Activated CD8-positive, alpha-beta T cell treated with anti-CD3 and anti-CD28 coated beads, Interleukin-2, amount 10 ng/mL, durations not matched to agents 7 days and 5 days (primary cell): ENCODE measurements at regions not wholly inside any gene's neighbourhood (a gene's known extent, or its start where the extent isn't known, plus 50 kb on each side); places are given as distances from the start of the nearest gene placed in this dataset.
"Not testable (repeated sequence)": the region's sequence is repeated elsewhere in the genome, so short reads cannot be mapped to it uniquely, and the experiment has no call there.

Experiments
- ATAC-seq: fragments of 150-1000 bp; cut with Tn5 transposase; one replicate; pipeline ENCODE4 v1.10.0; 2021; ENCODE audit warnings: moderate library complexity
- CTCF ChIA-PET: fragments of 350-600 bp; sonication (Branson Sonifier 250); formaldehyde crosslinking; loops from one replicate; lab custom pipeline; 2021; ENCODE audit warnings: antibody characterized with exemption; lab: Charles Lee
- POLR2A ChIA-PET: fragments of 350-600 bp; sonication (Branson Sonifier 250); formaldehyde crosslinking; loops from one replicate; lab custom pipeline; 2021; ENCODE audit warnings: antibody characterized with exemption; lab: Charles Lee
- DNase-seq: peaks from one replicate; pipeline ENCODE4 v3.0.0-alpha.2; 2020
- H3K27ac Mint-ChIP-seq: one replicate; pipeline ENCODE4 v1.8.0; 2021; ENCODE audit warnings: mild to moderate bottlenecking, mixed read lengths
- H3K27me3 Mint-ChIP-seq: one replicate; pipeline ENCODE4 v1.8.0; 2021; ENCODE audit warnings: low read depth, mixed read lengths
- H3K36me3 Mint-ChIP-seq: one replicate; pipeline ENCODE4 v1.8.0; 2021; ENCODE audit warnings: low read depth, mixed read lengths
- H3K4me1 Mint-ChIP-seq: one replicate; pipeline ENCODE4 v1.8.0; 2021; ENCODE audit warnings: low read depth, mixed read lengths
- H3K4me3 Mint-ChIP-seq: one replicate; pipeline ENCODE4 v1.8.0; 2021; ENCODE audit warnings: mild to moderate bottlenecking, mixed read lengths
- H3K9me3 Mint-ChIP-seq: one replicate; pipeline ENCODE4 v1.8.0; 2022; ENCODE audit warnings: mixed read lengths; ENCODE audit not compliant: insufficient read depth

GRCh38 chr9:104316201-104317009 lies 187.7 kb upstream of the OR13F1 start:
- CTCF ChIA-PET, ATAC-seq, H3K27ac Mint-ChIP-seq, H3K4me3 Mint-ChIP-seq, H3K9me3 Mint-ChIP-seq, H3K36me3 Mint-ChIP-seq, H3K27me3 Mint-ChIP-seq, POLR2A ChIA-PET, H3K4me1 Mint-ChIP-seq, DNase-seq: not testable (repeated sequence)

DNA sequence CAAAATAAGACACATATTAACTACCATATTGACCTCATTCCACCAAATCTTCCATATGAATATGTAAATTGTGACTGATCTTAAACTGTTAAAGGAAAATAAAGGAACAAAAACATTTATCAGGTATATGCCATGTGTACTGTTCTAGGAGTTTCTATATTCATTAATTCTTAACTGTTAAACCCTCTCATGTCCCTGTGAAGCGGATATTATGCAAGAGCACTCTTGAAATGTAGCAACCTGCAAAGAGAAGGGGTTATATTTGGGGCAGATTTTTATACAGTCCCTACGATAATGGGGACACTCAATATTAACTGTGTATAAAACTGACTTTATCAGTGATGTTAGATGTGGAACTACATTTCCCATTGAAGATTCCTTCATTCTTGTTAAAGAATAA lies 184.9 kb upstream of the OR13F1 start:
- no peaks in the 10 kb centered on the region for H3K27me3 Mint-ChIP-seq
- no peaks in the 10 kb centered on the region for H3K9me3 Mint-ChIP-seq
- DNase-seq, result no peak
- CTCF ChIA-PET, result no interaction called here
- POLR2A ChIA-PET, result no interaction called here
- ATAC-seq, result no peak
- H3K4me1 Mint-ChIP-seq, result no peaks in the 10 kb centered on the region
- H3K27ac Mint-ChIP-seq, result no peak overlapping the region
- H3K36me3 Mint-ChIP-seq, result no peaks in the 10 kb centered on the region
- H3K4me3 Mint-ChIP-seq, result no peak overlapping the region

- DNase-seq, result no peak
- Mint-ChIP-seq H3K9me3 (no peaks in the 10 kb centered on the region), H3K36me3 (no peaks in the 10 kb centered on the region), H3K4me3 (no peak overlapping the region), H3K4me1 (no peaks in the 10 kb centered on the region), H3K27ac (no peak overlapping the region), H3K27me3 (no peaks in the 10 kb centered on the region)
- CTCF ChIA-PET, result no interaction called here
- no peak for ATAC-seq
- POLR2A ChIA-PET, result no interaction called here
These were observed 184.4 kb upstream of the OR13F1 start for GRCh38 chr9:104319685-104320084.

DNA sequence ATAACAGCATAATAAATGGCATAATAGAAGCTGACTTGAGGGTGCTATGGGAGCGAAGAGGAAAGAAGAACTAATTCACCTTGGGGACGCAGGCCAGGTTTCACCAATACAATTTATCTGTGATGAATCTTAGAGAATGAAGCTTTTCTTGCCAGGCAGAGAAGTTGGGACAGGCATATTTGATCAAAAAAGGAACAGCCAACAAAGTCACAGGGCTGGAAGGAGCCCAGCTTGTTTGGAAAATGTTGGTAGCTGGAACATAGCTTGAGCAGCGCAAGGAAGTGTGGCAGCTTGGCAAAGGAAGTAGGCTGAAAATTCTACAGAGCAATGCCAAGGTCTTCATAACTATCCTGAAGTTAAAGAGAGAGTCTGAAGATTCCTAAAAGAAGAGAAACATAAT lies 181.5 kb upstream of the OR13F1 start:
- ChIA-PET CTCF (no interaction called here), POLR2A (no interaction called here)
- Mint-ChIP-seq H3K4me3 (no peak overlapping the region), H3K27me3 (no peaks in the 10 kb centered on the region), H3K9me3 (no peaks in the 10 kb centered on the region), H3K4me1 (no peaks in the 10 kb centered on the region), H3K27ac (no peak overlapping the region), H3K36me3 (no peaks in the 10 kb centered on the region)
- DNase-seq (no peak), ATAC-seq (no peak)

GRCh38 chr9:104323967-104324694 lies 179.9 kb upstream of the OR13F1 start:
- H3K27me3 Mint-ChIP-seq, H3K4me1 Mint-ChIP-seq, CTCF ChIA-PET, DNase-seq, POLR2A ChIA-PET, H3K9me3 Mint-ChIP-seq, H3K27ac Mint-ChIP-seq, ATAC-seq, H3K4me3 Mint-ChIP-seq, H3K36me3 Mint-ChIP-seq: not testable (repeated sequence)

- no peak for ATAC-seq
- no peaks in the 10 kb centered on the region for H3K36me3 Mint-ChIP-seq
- POLR2A ChIA-PET, result no interaction called here
These were observed 177.2 kb upstream of the OR13F1 start for GRCh38 chr9:104326912-104327311.

GRCh38 chr9:104329245-104329644 lies 174.8 kb upstream of the OR13F1 start:
- no peaks in the 10 kb centered on the region for H3K9me3 Mint-ChIP-seq
- POLR2A ChIA-PET, result no interaction called here
- H3K27me3 Mint-ChIP-seq, result no peaks in the 10 kb centered on the region
- no peaks in the 10 kb centered on the region for H3K36me3 Mint-ChIP-seq
- no peak for DNase-seq
- no peak overlapping the region for H3K4me3 Mint-ChIP-seq
- no peaks in the 10 kb centered on the region for H3K4me1 Mint-ChIP-seq
- ATAC-seq, result no peak
- no peak overlapping the region for H3K27ac Mint-ChIP-seq
- CTCF ChIA-PET, result no interaction called here

More at GRCh38 chr9:104326912-104327311, 177.2 kb upstream of the OR13F1 start:
- Mint-ChIP-seq H3K27me3 (no peaks in the 10 kb centered on the region), H3K4me3 (no peak overlapping the region), H3K9me3 (no peaks in the 10 kb centered on the region), H3K4me1 (no peaks in the 10 kb centered on the region), H3K27ac (no peak overlapping the region)
- DNase-seq, result no peak
- CTCF ChIA-PET, result no interaction called here

- ChIA-PET POLR2A (no interaction called here), CTCF (no interaction called here)
- DNase-seq, result no peak
- Mint-ChIP-seq H3K27me3 (no peaks in the 10 kb centered on the region), H3K36me3 (no peaks in the 10 kb centered on the region), H3K4me1 (no peaks in the 10 kb centered on the region), H3K9me3 (no peaks in the 10 kb centered on the region), H3K4me3 (no peak overlapping the region), H3K27ac (no peak overlapping the region)
- ATAC-seq, result no peak
These were observed 173.2 kb upstream of the OR13F1 start for GRCh38 chr9:104330841-104331240.

- H3K27ac Mint-ChIP-seq, result no peak overlapping the region
- H3K36me3 Mint-ChIP-seq, result no peaks in the 10 kb centered on the region
- POLR2A ChIA-PET, result no interaction called here
- DNase-seq, result no peak
- no peak overlapping the region for H3K4me3 Mint-ChIP-seq
- no peak for ATAC-seq
- H3K4me1 Mint-ChIP-seq, result no peaks in the 10 kb centered on the region
- H3K9me3 Mint-ChIP-seq, result no peaks in the 10 kb centered on the region
- H3K27me3 Mint-ChIP-seq, result no peaks in the 10 kb centered on the region
- CTCF ChIA-PET, result no interaction called here
These were observed 169.5 kb upstream of the OR13F1 start for GRCh38 chr9:104334549-104334948.

GRCh38 chr9:104339692-104340091 lies 164.4 kb upstream of the OR13F1 start:
- Mint-ChIP-seq H3K27me3 (no peaks in the 10 kb centered on the region), H3K27ac (no peak overlapping the region), H3K4me3 (no peak overlapping the region), H3K36me3 (no peaks in the 10 kb centered on the region), H3K9me3 (peaks cover 2% of the 10 kb centered on the region), H3K4me1 (no peaks in the 10 kb centered on the region)
- ATAC-seq, result no peak
- no peak for DNase-seq
- POLR2A ChIA-PET, result no interaction called here
- CTCF ChIA-PET, result no interaction called here

DNA sequence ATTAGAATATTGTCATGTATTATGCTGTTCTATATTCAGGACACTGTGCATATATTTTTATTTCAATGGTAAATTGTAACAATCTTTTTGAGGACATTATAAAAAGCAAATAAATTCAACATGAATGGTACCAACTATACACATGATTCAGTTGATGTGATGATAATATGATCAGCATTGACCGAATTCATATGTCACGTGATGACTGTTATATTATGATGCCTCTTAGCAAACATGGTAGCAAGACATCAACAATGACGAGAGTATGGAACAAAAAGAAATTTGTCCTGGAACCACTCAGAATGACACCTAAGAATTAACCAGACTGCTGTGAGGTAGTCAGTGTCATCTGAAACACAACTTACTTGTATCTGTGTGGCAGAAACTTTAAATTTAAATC lies 161.5 kb upstream of the OR13F1 start:
- no peak for ATAC-seq
- H3K4me3 Mint-ChIP-seq, result no peak overlapping the region
- DNase-seq, result no peak
- ChIA-PET POLR2A (no interaction called here), CTCF (no interaction called here)
- no peaks in the 10 kb centered on the region for H3K27me3 Mint-ChIP-seq
- H3K36me3 Mint-ChIP-seq, result no peaks in the 10 kb centered on the region
- no peaks in the 10 kb centered on the region for H3K4me1 Mint-ChIP-seq
- H3K9me3 Mint-ChIP-seq, result peaks cover 2% of the 10 kb centered on the region
- H3K27ac Mint-ChIP-seq, result no peak overlapping the region

GRCh38 chr9:104345061-104345460 lies 159.0 kb upstream of the OR13F1 start:
- Mint-ChIP-seq H3K27ac (no peak overlapping the region), H3K4me1 (no peaks in the 10 kb centered on the region), H3K27me3 (no peaks in the 10 kb centered on the region), H3K4me3 (no peak overlapping the region), H3K36me3 (no peaks in the 10 kb centered on the region), H3K9me3 (peaks cover 2% of the 10 kb centered on the region)
- ChIA-PET POLR2A (no interaction called here), CTCF (no interaction called here)
- DNase-seq, result no peak
- ATAC-seq, result no peak
